Esophagus muscularis mucosa (tissue), 4 donors: ENCODE measurements at regions not wholly inside any gene's neighbourhood (a gene's known extent, or its start where the extent isn't known, plus 50 kb on each side); places are given as distances from the start of the nearest gene placed in this dataset.
"Not testable (repeated sequence)": the region's sequence is repeated elsewhere in the genome, so short reads cannot be mapped to it uniquely, and the experiment has no call there.

Source experiments
- DNase-seq: peaks from one replicate; pipeline ENCODE4 v3.0.0-alpha.2; 2017; ENCODE audit errors: extremely low spot score
- H3K27ac ChIP-seq, 4 donors: fragments of 200-600 bp; sonication (generic); replicated peaks in 1 of 4; 1 replicate in 3 of 4; 2 replicates in 1 of 4; pipeline ENCODE4 v1.5.1; 2016 to 2019; ENCODE audit warnings: mild to moderate bottlenecking in 1 of 4
- H3K27me3 ChIP-seq, 4 donors: fragments of 200-600 bp; sonication (generic); one replicate each; pipeline versions ENCODE4 v1.5.1 to v1.6.0; 2016 to 2019
- H3K36me3 ChIP-seq, 4 donors: fragments of 200-600 bp; sonication (generic); one replicate each; pipeline ENCODE4 v1.5.1; 2016 to 2019
- H3K4me1 ChIP-seq, 4 donors: fragments of 200-600 bp; sonication (generic); one replicate each; pipeline ENCODE4 v1.5.1; 2016 to 2019
- H3K4me3 ChIP-seq, 4 donors: fragments of 200-600 bp; sonication (generic); 1 replicate in 2 of 4; 2 replicates in 2 of 4; pipeline ENCODE4 v1.5.1; 2016 to 2019; ENCODE audit warnings: mild to moderate bottlenecking in 4 of 4, moderate library complexity in 1 of 4
- H3K9me3 ChIP-seq, 4 donors: fragments of 200-600 bp; sonication (generic); 1 replicate in 3 of 4; 2 replicates in 1 of 4; pipeline ENCODE4 v1.5.1; 2016 to 2019
- CTCF ChIP-seq, 3 experiments: fragments of 200-600 bp in 2 of 3; fragments of 450-650 bp in 1 of 3; sonication (generic) in 2 of 3; IDR thresholded peaks; one replicate each; pipeline ENCODE4 v1.5.1; 2017 to 2019; ENCODE audit warnings: antibody characterized with exemption in 3 of 3, mild to moderate bottlenecking in 2 of 3, moderate library complexity in 1 of 3
- EP300 ChIP-seq: sonication (generic); formaldehyde crosslinking; IDR thresholded peaks from one replicate; pipeline ENCODE4 v1.6.1; 2017; ENCODE audit warnings: antibody characterized with exemption
- POLR2A ChIP-seq: fragments of 450-650 bp; IDR thresholded peaks from one replicate; pipeline ENCODE4 v1.6.1; 2017; ENCODE audit warnings: antibody characterized with exemption, moderate library complexity, mild to moderate bottlenecking, low read depth
- POLR2AphosphoS5 ChIP-seq, 2 donors: sonication (generic); formaldehyde crosslinking; IDR thresholded peaks; one replicate each; pipeline ENCODE4 v1.6.1; 2017; ENCODE audit warnings: antibody characterized with exemption in 2 of 2
- WGBS: methylation state at CpG from one replicate; pipeline ENCODE4 v1.1.5; 2018; 5-methylcytosine and 5-hydroxymethylcytosine counted together
- intact Hi-C: fragments of 100-400 bp; cut with DNase I; formaldehyde crosslinking; loops from one replicate; pipeline ENCODE4 v1.15.1; 2023

- no peak overlapping the region for H3K4me3 ChIP-seq
- H3K27me3 ChIP-seq: no peaks in the 10 kb centered on the region
- H3K36me3 ChIP-seq: no peaks in the 10 kb centered on the region
- H3K27ac ChIP-seq: no peak overlapping the region
- H3K4me1 ChIP-seq: no peaks in the 10 kb centered on the region
- H3K9me3 ChIP-seq: no peaks in the 10 kb centered on the region
- 86% methylated on average over 3 of the region's 3 CpGs for WGBS
- TF ChIP-seq POLR2A (no peak), EP300 (no peak), POLR2AphosphoS5 (IDR thresholded peaks at IDR 0.05) (no peak), CTCF (IDR thresholded peaks at IDR 0.05) (no peak)
- intact Hi-C loops: no loop called here
- DNase-seq: no peak
Observed at GRCh38 chr14:22179190-22179589, 409.8 kb downstream of the DAD1 start.

GRCh38 chr14:22178333-22178839 is 410.6 kb downstream of the DAD1 start:
- H3K36me3 ChIP-seq: no peaks in the 10 kb centered on the region
- 77% methylated on average over 2 of the region's 2 CpGs for WGBS
- no peak overlapping the region for H3K4me3 ChIP-seq
- no peak overlapping the region for H3K27ac ChIP-seq
- DNase-seq: no peak
- TF ChIP-seq POLR2AphosphoS5 (IDR thresholded peaks at IDR 0.05) (no peak), POLR2A (no peak), CTCF (IDR thresholded peaks at IDR 0.05) (no peak), EP300 (no peak)
- intact Hi-C loops: no loop called here
- no peaks in the 10 kb centered on the region for H3K9me3 ChIP-seq
- no peaks in the 10 kb centered on the region for H3K27me3 ChIP-seq
- H3K4me1 ChIP-seq: no peaks in the 10 kb centered on the region

- no peak for DNase-seq
- WGBS: 66% methylated on average over 4 of the region's 4 CpGs
- Histone ChIP-seq H3K27me3 (no peaks in the 10 kb centered on the region), H3K27ac (no peak overlapping the region), H3K36me3 (no peaks in the 10 kb centered on the region), H3K4me1 (no peaks in the 10 kb centered on the region), H3K9me3 (no peaks in the 10 kb centered on the region), H3K4me3 (no peak overlapping the region)
- intact Hi-C loops: no loop called here
- TF ChIP-seq EP300: no peak
- TF ChIP-seq POLR2AphosphoS5 (IDR thresholded peaks at IDR 0.05): no peak
- no peak for TF ChIP-seq CTCF (IDR thresholded peaks at IDR 0.05)
- TF ChIP-seq POLR2A: no peak
Observed at GRCh38 chr14:22177870-22178269, 411.2 kb downstream of the DAD1 start.

- Histone ChIP-seq H3K9me3 (no peaks in the 10 kb centered on the region), H3K4me3 (no peak overlapping the region), H3K36me3 (no peaks in the 10 kb centered on the region), H3K4me1 (no peaks in the 10 kb centered on the region), H3K27me3 (no peaks in the 10 kb centered on the region), H3K27ac (no peak overlapping the region)
- DNase-seq: no peak
- TF ChIP-seq EP300 (no peak), CTCF (IDR thresholded peaks at IDR 0.05) (no peak), POLR2AphosphoS5 (IDR thresholded peaks at IDR 0.05) (no peak), POLR2A (no peak)
- intact Hi-C loops: no loop called here
- WGBS: 87% methylated on average over 1 of the region's 1 CpG
Observed at GRCh38 chr14:22176957-22177356, 412.1 kb downstream of the DAD1 start.

GRCh38 chr14:22175278-22175558 is 413.8 kb downstream of the DAD1 start:
- H3K9me3 ChIP-seq, H3K36me3 ChIP-seq, DNase-seq, H3K4me3 ChIP-seq, H3K27ac ChIP-seq, H3K4me1 ChIP-seq, intact Hi-C loops, H3K27me3 ChIP-seq: not testable (repeated sequence)
- 93% methylated on average over 1 of the region's 1 CpG for WGBS
